Lower leg skin (tissue), 3 donors: ENCODE measurements at regions not wholly inside any gene's neighbourhood (a gene's known extent, or its start where the extent isn't known, plus 50 kb on each side); places are given as distances from the start of the nearest gene placed in this dataset.

ENCODE experiments used
- POLR2A ChIP-seq, 2 donors: fragments of 450-650 bp; IDR thresholded peaks; one replicate each; pipeline ENCODE4 v1.6.1; 2016 to 2017; ENCODE audit warnings: antibody characterized with exemption in 2 of 2, mild to moderate bottlenecking in 1 of 2, moderate library complexity in 1 of 2
- TF ChIP-seq, protein P1 (sequence below), 3 donors: fragments of 450-650 bp; IDR thresholded peaks; one replicate each; pipeline ENCODE4 v1.5.1; 2016; ENCODE audit warnings: antibody characterized with exemption in 3 of 3, mild to moderate bottlenecking in 3 of 3, moderate library complexity in 2 of 3

DNA sequence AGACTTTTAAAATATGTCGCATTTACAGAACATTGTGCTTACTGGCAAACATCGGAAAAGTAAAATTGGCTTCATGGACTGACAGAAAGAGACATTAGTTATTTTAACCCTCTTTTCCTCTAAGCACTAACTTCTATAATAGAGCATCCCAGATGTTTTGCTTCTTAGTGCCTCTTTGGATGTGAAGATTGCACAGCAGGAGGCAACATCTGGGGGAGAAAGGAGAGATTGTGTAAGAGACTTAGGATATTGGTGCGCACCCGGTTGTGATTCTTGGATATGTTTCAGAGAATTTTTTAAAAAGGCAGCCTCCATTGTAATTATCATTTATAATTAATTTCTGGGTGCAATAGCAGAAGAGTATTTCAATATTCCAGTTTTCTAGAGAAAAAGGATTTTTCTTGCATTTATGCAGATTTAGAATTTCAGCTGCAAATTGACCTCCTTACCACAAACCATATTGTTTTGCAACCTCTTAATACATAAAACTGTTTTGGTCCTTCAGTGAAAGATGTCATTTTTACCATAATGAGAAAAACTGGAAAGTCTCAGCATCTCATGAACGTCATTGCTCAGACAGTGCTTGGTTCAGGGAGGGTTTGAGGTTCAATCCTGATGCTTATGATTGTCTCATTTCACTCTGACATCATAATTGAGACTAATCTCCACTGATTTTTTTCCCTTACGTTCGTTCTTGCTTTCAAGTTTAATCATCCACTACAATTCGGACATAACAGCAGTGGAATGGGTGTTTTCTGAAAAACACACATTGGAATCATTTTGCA lies 404.3 kb downstream of the ZNF521 start:
- TF ChIP-seq, protein P1, sequence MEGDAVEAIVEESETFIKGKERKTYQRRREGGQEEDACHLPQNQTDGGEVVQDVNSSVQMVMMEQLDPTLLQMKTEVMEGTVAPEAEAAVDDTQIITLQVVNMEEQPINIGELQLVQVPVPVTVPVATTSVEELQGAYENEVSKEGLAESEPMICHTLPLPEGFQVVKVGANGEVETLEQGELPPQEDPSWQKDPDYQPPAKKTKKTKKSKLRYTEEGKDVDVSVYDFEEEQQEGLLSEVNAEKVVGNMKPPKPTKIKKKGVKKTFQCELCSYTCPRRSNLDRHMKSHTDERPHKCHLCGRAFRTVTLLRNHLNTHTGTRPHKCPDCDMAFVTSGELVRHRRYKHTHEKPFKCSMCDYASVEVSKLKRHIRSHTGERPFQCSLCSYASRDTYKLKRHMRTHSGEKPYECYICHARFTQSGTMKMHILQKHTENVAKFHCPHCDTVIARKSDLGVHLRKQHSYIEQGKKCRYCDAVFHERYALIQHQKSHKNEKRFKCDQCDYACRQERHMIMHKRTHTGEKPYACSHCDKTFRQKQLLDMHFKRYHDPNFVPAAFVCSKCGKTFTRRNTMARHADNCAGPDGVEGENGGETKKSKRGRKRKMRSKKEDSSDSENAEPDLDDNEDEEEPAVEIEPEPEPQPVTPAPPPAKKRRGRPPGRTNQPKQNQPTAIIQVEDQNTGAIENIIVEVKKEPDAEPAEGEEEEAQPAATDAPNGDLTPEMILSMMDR (IDR thresholded peaks at IDR 0.05) = no peak
- no peak for TF ChIP-seq POLR2A (IDR thresholded peaks at IDR 0.05)
